CD4-positive, alpha-beta T cell treated with Interleukin-17A for 4 hours (primary cell): ENCODE measurements at regions not wholly inside any gene's neighbourhood (a gene's known extent, or its start where the extent isn't known, plus 50 kb on each side); places are given as distances from the start of the nearest gene placed in this dataset.
"Not testable (repeated sequence)": the region's sequence is repeated elsewhere in the genome, so short reads cannot be mapped to it uniquely, and the experiment has no call there.

Source experiments
- DNase-seq: peaks from one replicate; pipeline ENCODE4 v3.0.0-alpha.2; 2020; ENCODE audit warnings: mixed read lengths

- DNase-seq, result no peak
Observed at GRCh38 chr1:29767769-29768425, 531.6 kb downstream of the PTPRU start.

- no peak for DNase-seq
Observed at GRCh38 chr1:29767088-29767685, 530.9 kb downstream of the PTPRU start.

- no peak for DNase-seq
Observed at GRCh38 chr1:29762635-29763034, 526.3 kb downstream of the PTPRU start.

GRCh38 chr1:29761159-29761928, 525.0 kb downstream of the PTPRU start:
- DNase-seq, result no peak

GRCh38 chr1:29760067-29760564, 523.8 kb downstream of the PTPRU start:
- no peak for DNase-seq

GRCh38 chr1:29758781-29759499, 522.6 kb downstream of the PTPRU start:
- no peak for DNase-seq

- no peak for DNase-seq
Observed at GRCh38 chr1:29757866-29758780, 521.8 kb downstream of the PTPRU start.

- no peak for DNase-seq
Observed at GRCh38 chr1:29756901-29757725, 520.8 kb downstream of the PTPRU start.

- DNase-seq, result no peak
Observed at GRCh38 chr1:29756498-29756897, 520.2 kb downstream of the PTPRU start.

- DNase-seq, result no peak
Observed at GRCh38 chr1:29756085-29756484, 519.8 kb downstream of the PTPRU start.

- DNase-seq, result not testable (repeated sequence)
Observed at GRCh38 chr1:29755412-29756015, 519.2 kb downstream of the PTPRU start.

GRCh38 chr1:29754573-29755375, 518.5 kb downstream of the PTPRU start:
- DNase-seq, result no peak

- no peak for DNase-seq
Observed at GRCh38 chr1:29753771-29754572, 517.6 kb downstream of the PTPRU start.

GRCh38 chr1:29753244-29753643, 516.9 kb downstream of the PTPRU start:
- no peak for DNase-seq

GRCh38 chr1:29752141-29752540, 515.8 kb downstream of the PTPRU start:
- DNase-seq, result no peak

- no peak for DNase-seq
Observed at GRCh38 chr1:29749024-29749945, 513.0 kb downstream of the PTPRU start.

GRCh38 chr1:29747196-29747595, 510.9 kb downstream of the PTPRU start:
- no peak for DNase-seq
